IPS-20b (cell line): ENCODE measurements at regions not wholly inside any gene's neighbourhood (a gene's known extent, or its start where the extent isn't known, plus 50 kb on each side); places are given as distances from the start of the nearest gene placed in this dataset.

Experiments
- H3K27ac ChIP-seq: one replicate; pipeline ENCODE4 v1.5.1; 2013; ENCODE audit warnings: low read length
- H3K27me3 ChIP-seq: 2 replicates; pipeline ENCODE4 v1.6.1; 2013; ENCODE audit warnings: mild to moderate bottlenecking, low read length, inconsistent platforms; ENCODE audit not compliant: insufficient read depth
- H3K36me3 ChIP-seq: 2 replicates; pipeline ENCODE4 v1.6.1; 2013; ENCODE audit warnings: low read depth, mild to moderate bottlenecking, inconsistent platforms, low read length, moderate library complexity; ENCODE audit not compliant: insufficient read depth
- H3K4me1 ChIP-seq: 2 replicates; pipeline ENCODE4 v1.6.1; 2013; ENCODE audit warnings: mild to moderate bottlenecking, control low read depth, inconsistent platforms, low read length, moderate library complexity; ENCODE audit not compliant: insufficient read depth
- H3K4me3 ChIP-seq: 2 replicates; pipeline ENCODE4 v1.5.1; 2013; ENCODE audit warnings: mild to moderate bottlenecking, low read length, inconsistent platforms
- H3K9ac ChIP-seq: 2 replicates; pipeline ENCODE4 v1.6.1; 2013; ENCODE audit warnings: low read depth, mild to moderate bottlenecking, inconsistent platforms, low read length, moderate library complexity
- H3K9me3 ChIP-seq: 2 replicates; pipeline ENCODE4 v1.6.1; 2013; ENCODE audit warnings: mild to moderate bottlenecking, low read depth, low read length, inconsistent platforms; ENCODE audit not compliant: insufficient read depth

DNA sequence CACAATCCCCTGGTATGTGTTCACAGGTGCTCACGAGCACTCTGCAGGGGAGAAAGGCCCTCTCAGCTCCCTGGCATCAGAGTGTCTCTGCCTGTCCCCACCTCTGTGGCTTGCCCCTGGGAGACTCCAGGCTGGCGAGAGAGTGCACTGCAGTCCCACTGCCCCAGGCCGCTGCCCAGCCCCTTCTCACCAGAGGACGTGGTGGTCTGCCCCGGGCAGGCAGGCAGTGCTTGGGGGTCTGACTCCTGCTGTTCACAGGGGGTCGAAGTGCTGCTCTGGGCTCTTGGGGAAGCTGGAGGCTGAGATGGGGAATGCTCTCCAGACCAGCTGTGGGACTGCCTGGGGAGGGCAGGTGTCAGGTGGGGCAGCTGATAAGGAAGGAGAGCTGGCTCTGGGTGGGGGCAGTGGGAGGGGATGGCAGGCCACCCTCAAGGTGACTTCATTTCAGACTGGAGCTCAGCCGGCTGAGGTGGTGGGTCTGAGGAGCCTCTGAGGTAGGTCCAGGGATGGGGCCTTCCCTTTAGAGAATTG, 151.0 kb upstream of the B3GAT1 start:
- Histone ChIP-seq H3K27ac (no peak overlapping the region), H3K4me3 (no peak overlapping the region), H3K36me3 (no peaks in the 10 kb centered on the region), H3K9me3 (no peaks in the 10 kb centered on the region), H3K27me3 (no peaks in the 10 kb centered on the region), H3K4me1 (no peaks in the 10 kb centered on the region; the same call in 1 of the 2 replicates), H3K9ac (no peak overlapping the region)

DNA sequence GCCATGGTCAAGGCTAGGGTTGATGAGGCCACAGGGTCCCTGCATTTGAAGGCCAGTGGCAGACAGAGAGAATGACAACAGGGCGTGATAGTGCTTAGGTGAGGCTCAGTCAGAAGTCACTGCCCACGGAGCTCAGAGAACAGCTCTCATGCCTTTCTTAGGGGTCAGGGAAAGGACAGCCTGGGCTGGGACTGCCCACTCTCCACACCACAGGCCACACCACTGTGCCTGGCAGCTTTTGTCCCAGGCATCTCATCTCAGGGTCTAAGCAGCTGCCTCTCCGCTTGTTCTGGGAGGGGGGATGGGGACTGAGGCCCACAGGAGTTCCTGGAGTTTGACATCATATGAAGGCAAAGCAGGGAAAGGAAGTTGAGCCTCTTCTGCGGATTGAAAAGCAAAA, 150.2 kb upstream of the B3GAT1 start:
- H3K9ac ChIP-seq: no peak overlapping the region
- H3K36me3 ChIP-seq: no peaks in the 10 kb centered on the region
- no peak overlapping the region for H3K4me3 ChIP-seq
- no peaks in the 10 kb centered on the region for H3K27me3 ChIP-seq
- H3K27ac ChIP-seq: no peak overlapping the region
- no peaks in the 10 kb centered on the region for H3K9me3 ChIP-seq
- no peaks in the 10 kb centered on the region; the same call in 1 of the 2 replicates for H3K4me1 ChIP-seq

DNA sequence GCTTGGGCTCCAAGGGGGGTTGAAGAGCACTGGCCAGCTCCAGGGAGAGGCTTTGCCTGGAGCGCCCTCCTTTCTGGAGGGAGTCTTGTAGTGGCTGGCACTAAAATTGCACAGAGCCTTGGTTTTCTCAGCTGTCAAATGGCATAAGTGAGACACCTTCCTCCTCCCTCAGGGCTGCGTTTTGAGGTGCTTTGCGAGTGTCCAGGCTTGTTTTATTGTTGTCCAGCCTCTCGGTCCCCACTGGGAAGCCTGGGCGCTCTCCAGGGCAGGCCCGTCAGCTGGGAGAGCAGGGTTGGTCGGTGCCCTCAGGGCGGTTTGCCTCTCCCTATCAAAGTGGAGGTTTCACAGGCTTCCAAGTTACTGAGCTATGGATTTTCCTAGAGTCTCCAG, 149.3 kb upstream of the B3GAT1 start:
- H3K36me3 ChIP-seq: no peaks in the 10 kb centered on the region
- H3K4me3 ChIP-seq: no peak overlapping the region
- no peaks in the 10 kb centered on the region; the same call in 1 of the 2 replicates for H3K4me1 ChIP-seq
- H3K9ac ChIP-seq: no peak overlapping the region
- H3K27ac ChIP-seq: no peak overlapping the region
- no peaks in the 10 kb centered on the region for H3K27me3 ChIP-seq
- H3K9me3 ChIP-seq: no peaks in the 10 kb centered on the region

DNA sequence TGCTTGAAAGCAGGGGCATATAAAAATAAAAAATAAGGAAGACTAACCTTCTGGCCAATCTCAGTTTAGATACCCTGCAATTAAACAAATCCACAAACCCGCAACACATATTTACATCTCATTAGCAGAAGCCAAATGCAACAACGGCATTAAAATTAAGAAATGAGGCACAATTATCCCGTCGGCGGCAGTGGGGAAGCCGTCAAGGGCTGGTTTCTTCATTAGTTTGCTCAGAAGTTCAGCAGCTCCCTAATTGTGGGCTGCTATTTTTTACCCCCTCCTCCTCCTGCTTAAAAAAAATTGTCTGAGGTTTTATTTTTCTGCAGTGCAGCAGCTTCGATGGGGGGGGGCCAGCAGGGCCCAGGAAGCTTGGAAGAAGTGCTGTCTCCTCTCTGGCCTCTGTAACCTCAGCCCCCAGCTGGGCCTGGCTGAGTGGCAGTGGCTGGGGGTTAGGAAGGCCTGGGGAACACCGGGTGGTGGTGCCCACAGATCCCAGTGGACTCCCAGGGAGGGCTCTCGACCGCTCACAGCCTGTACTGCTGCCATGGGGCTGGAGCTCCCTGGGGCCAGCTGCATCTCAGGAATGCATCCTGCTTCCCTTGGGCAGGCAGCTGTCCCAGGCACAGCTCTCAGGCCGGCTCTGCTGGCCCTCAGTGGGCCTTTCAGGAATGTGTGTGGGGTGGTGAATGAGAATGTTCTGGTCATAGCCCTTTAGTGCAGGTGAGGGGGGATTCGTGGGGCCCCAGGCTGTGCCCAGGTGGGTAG, 148.7 kb upstream of the B3GAT1 start:
- H3K9ac ChIP-seq: no peak overlapping the region
- no peaks in the 10 kb centered on the region for H3K27me3 ChIP-seq
- H3K27ac ChIP-seq: no peak overlapping the region
- no peaks in the 10 kb centered on the region for H3K9me3 ChIP-seq
- H3K4me1 ChIP-seq: no peaks in the 10 kb centered on the region; the same call in 1 of the 2 replicates
- H3K36me3 ChIP-seq: no peaks in the 10 kb centered on the region
- H3K4me3 ChIP-seq: no peak overlapping the region

DNA sequence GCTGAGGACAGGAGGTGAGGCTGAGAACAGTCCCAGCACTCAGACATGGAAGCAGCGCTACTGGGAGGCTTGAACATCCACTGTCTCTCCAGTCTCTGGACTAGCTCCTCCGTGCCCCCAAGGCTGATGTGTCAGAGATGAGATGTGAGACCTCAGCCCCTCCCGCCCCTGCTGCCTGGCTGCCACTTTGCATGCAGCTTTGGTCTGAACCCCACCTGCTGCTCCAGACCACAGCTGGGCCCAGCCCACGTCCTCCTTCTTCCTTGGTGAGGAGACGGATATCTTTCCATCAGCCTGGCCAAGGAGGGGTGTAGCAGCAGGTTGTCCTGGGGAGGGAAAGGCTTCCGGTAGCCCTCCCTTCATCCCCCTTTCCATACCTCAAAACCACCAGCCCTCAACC, 148.0 kb upstream of the B3GAT1 start:
- Histone ChIP-seq H3K27me3 (no peaks in the 10 kb centered on the region), H3K36me3 (no peaks in the 10 kb centered on the region), H3K9me3 (no peaks in the 10 kb centered on the region), H3K4me3 (no peak overlapping the region), H3K4me1 (no peaks in the 10 kb centered on the region; the same call in 1 of the 2 replicates), H3K9ac (no peak overlapping the region), H3K27ac (no peak overlapping the region)

DNA sequence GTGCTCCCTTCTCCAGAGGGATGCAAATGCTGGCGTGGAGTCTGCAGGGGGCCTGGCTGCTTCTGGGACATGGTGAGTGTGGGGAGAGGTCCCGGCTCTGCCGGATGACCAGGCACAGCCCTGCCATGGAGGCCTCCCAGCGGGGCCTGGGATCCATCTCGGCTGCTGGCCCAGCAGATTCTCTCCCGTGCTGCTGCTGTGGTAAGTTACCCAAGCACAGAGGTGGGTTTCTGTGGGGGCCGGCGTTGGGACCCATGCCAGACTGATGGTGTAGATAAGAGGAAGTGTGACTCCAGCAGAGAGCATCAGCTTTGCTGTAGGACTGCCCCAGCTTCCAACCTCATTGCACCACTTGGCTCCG, 147.5 kb upstream of the B3GAT1 start:
- H3K9ac ChIP-seq: no peak overlapping the region
- H3K36me3 ChIP-seq: no peaks in the 10 kb centered on the region
- H3K4me3 ChIP-seq: no peak overlapping the region
- H3K9me3 ChIP-seq: no peaks in the 10 kb centered on the region
- no peak overlapping the region for H3K27ac ChIP-seq
- H3K4me1 ChIP-seq: no peaks in the 10 kb centered on the region; the same call in 1 of the 2 replicates
- H3K27me3 ChIP-seq: no peaks in the 10 kb centered on the region

DNA sequence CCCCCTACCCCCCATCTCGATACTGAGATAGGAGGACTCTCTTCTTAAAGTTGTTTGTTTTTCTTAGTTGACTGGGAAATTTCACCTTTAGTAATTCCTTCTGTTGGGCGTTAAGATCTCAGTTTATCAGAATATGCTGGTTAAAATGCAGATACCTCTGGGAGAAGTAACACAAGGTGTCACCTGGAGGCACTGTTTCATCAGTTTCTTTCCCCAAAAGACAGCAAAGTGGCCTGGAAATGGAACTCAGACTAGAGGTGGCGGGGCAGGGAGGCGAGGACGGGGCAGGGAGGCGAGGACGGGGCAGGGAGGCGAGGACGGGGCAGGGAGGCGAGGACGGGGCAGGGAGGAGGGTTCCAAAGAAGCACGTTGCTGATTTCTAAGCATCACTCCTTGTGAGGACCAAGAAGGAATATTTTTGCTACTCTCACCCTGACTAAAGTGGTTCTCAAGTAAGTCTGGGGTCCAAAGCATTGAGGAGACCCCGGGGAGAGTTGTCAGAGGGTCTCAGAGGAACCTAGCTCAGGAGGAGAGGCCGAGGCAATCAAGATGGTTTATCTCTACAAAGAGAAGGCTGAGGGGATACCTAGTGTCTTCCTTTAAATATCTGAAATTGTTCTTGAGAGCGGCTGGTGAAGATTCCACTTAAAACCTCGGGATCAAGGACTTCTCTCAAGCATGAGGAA, 147.0 kb upstream of the B3GAT1 start:
- H3K9me3 ChIP-seq: no peaks in the 10 kb centered on the region

DNA sequence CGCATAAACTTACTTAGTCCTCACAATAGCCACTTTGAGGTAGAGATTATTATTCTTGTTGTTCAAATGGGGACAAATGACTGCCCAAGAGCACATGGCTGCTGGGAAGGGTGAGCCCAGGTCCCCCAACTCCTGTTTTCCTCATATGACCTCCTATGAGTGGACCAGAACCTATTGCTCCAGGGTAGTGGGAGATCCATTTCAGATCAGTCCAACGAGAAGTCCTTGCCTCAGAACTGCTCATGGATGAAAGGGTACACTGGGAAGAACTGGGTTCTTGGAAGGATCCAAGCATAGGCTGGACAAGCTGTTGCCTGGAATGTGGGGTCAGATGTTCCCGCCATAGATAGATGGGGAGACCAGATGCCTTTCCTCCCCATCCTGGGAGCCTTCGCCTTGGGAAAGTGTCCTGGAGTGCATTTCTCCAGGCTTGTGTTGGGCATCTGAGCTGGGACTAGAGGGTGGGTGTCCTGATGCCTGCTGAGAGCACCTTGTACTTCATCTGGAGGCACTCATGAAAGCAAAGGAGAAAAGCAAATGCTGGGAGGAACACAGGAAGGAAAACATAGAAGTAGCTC, 146.3 kb upstream of the B3GAT1 start:
- Histone ChIP-seq H3K9me3 (no peaks in the 10 kb centered on the region), H3K27me3 (no peaks in the 10 kb centered on the region), H3K4me1 (no peaks in the 10 kb centered on the region; the same call in 1 of the 2 replicates), H3K9ac (no peak overlapping the region), H3K27ac (no peak overlapping the region), H3K36me3 (no peaks in the 10 kb centered on the region), H3K4me3 (no peak overlapping the region)

More for the DNA sequence above, 147.0 kb upstream of the B3GAT1 start:
- H3K36me3 ChIP-seq: no peaks in the 10 kb centered on the region
- no peak overlapping the region for H3K9ac ChIP-seq
- no peak overlapping the region for H3K4me3 ChIP-seq
- H3K27me3 ChIP-seq: no peaks in the 10 kb centered on the region
- H3K4me1 ChIP-seq: no peaks in the 10 kb centered on the region; the same call in 1 of the 2 replicates
- no peak overlapping the region for H3K27ac ChIP-seq

DNA sequence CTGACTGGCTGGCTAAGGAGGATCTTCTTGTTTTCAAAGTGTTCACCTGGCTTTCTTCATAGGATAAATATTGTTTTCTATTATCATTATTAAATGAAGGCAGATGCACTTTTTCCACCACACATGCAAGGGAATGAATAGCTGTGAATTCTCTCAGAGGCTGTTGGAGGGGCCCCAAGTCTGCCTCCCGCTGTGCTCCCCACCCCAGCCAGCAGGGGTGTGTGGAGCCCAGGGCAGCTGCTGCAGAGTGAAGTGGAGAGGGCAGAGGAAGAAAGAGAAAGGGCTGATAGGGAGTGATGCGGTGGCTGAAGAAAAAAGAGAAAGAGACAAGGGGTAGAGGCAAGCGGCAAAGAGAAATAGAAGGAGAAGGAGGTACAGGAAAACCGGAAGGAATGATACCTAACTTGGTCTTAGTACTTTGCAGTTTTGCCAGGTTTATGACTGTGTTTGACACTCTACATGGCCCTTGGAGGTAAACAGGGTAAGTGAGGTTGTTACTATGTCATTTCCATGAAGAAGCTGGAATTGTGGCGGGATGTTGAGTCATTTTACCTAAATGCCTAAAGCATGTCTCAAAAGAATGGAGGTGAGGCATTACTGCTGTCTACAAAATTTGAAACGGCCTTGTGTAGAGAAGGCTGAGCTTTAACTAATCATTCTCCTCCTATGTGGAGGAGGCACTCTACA, 145.7 kb upstream of the B3GAT1 start:
- H3K27ac ChIP-seq: no peak overlapping the region
- H3K9ac ChIP-seq: no peak overlapping the region
- no peaks in the 10 kb centered on the region for H3K27me3 ChIP-seq
- no peaks in the 10 kb centered on the region for H3K9me3 ChIP-seq
- no peak overlapping the region for H3K4me3 ChIP-seq
- no peaks in the 10 kb centered on the region for H3K36me3 ChIP-seq
- no peaks in the 10 kb centered on the region; the same call in 1 of the 2 replicates for H3K4me1 ChIP-seq

DNA sequence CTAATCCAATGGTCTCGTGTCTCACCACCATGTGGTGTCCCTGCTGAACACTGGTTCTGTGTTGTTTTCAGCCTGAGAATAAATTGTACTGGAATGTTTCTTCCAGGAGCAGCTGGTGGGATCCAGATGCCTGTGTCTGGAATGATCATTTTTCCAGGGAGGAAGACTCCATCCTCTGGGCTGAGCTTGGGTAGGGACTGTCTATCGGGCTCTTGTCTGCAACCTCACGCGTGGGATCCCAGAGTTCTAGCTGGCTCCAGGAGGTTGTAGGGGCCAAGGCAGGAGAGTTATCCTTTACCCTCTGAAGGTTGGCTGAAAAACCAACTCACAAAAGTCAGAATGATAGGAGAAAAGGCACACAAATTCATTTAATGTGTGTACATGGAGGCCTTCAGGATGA, 144.1 kb upstream of the B3GAT1 start:
- Histone ChIP-seq H3K36me3 (no peaks in the 10 kb centered on the region), H3K4me3 (no peak overlapping the region), H3K27ac (no peak overlapping the region), H3K4me1 (no peaks in the 10 kb centered on the region; the same call in 1 of the 2 replicates), H3K9ac (no peak overlapping the region), H3K9me3 (no peaks in the 10 kb centered on the region), H3K27me3 (no peaks in the 10 kb centered on the region)

DNA sequence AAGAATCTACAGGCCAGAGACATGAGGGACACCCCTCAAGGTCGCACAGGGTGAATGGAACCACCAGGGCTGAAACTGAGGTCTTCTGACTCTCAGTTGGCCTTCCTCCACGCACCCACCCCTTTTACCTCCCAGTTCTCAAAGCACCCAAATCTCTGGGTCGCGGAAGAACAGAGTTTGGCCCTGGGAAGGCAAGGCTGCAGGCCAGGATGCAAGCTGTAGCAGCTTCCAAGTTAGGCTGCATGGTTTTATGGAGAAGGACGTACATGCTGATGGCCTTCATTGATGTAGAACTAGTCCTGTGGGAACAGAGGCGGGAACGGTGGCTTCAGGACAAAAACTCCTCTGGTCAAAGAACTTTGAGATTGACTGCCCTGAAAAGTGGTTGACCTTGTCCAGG, 143.5 kb upstream of the B3GAT1 start:
- H3K9me3 ChIP-seq: no peaks in the 10 kb centered on the region
- H3K27ac ChIP-seq: no peak overlapping the region
- H3K27me3 ChIP-seq: no peaks in the 10 kb centered on the region
- H3K4me1 ChIP-seq: no peaks in the 10 kb centered on the region; the same call in 1 of the 2 replicates
- H3K9ac ChIP-seq: no peak overlapping the region
- H3K4me3 ChIP-seq: no peak overlapping the region
- H3K36me3 ChIP-seq: no peaks in the 10 kb centered on the region
